T-cell (primary cell): ENCODE measurements at regions not wholly inside any gene's neighbourhood (a gene's known extent, or its start where the extent isn't known, plus 50 kb on each side); places are given as distances from the start of the nearest gene placed in this dataset.

Experiments used
- ATAC-seq, 4 experiments: fragments of 200-7000 bp in 3 of 4; fragments of 150-1000 bp in 1 of 4; cut with Tn5 transposase; replicated peaks in 1 of 4; 1 replicate in 3 of 4; 2 replicates in 1 of 4; pipeline ENCODE4 v1.10.0; 2021; ENCODE audit warnings: moderate library complexity in 3 of 4, mild to moderate bottlenecking in 2 of 4, moderate number of reproducible peaks in 1 of 4
- CTCF ChIA-PET, 2 donors: fragments of 300-600 bp; sonication (Branson Sonifier 250); formaldehyde crosslinking; loops; one replicate each; lab custom pipeline; 2022; ENCODE audit warnings: antibody characterized with exemption in 2 of 2; lab: Charles Lee
- POLR2A ChIA-PET, 2 donors: fragments of 300-600 bp; sonication (Branson Sonifier 250); formaldehyde crosslinking; loops; one replicate each; lab custom pipeline; 2022; ENCODE audit warnings: antibody characterized with exemption in 2 of 2; lab: Charles Lee
- DNase-seq, 35 experiments: peaks; one replicate each; pipeline versions ENCODE4 v3.0.0 to v3.0.0-alpha.2; 2013 to 2023
- H3K27ac ChIP-seq: one replicate; pipeline ENCODE4 v1.5.1; 2013; ENCODE audit warnings: low read length
- H3K27me3 ChIP-seq, 2 experiments: replicated peaks in 1 of 2; 1 replicate in 1 of 2; 2 replicates in 1 of 2; pipeline versions ENCODE4 v1.6.1 to v1.7.0; 2013; ENCODE audit warnings: low read length in 1 of 2, mixed read lengths in 1 of 2; ENCODE audit not compliant: control insufficient read depth in 2 of 2, insufficient read depth in 2 of 2; ENCODE audit errors: extremely low read depth in 1 of 2
- H3K36me3 ChIP-seq, 2 donors: 1 replicate in 1 of 2; 2 replicates in 1 of 2; pipeline versions ENCODE4 v1.6.1 to v1.7.0; 2013; ENCODE audit warnings: low read length in 1 of 2; ENCODE audit not compliant: control insufficient read depth in 2 of 2, insufficient read depth in 1 of 2; ENCODE audit errors: extremely low read depth in 1 of 2
- H3K4me1 ChIP-seq, 2 experiments: 1 replicate in 1 of 2; 2 replicates in 1 of 2; pipeline versions ENCODE4 v1.6.1 to v1.7.0; 2013; ENCODE audit warnings: low read length in 2 of 2, mixed read lengths in 1 of 2; ENCODE audit not compliant: insufficient read depth in 2 of 2, control insufficient read depth in 1 of 2; ENCODE audit errors: extremely low read depth in 1 of 2
- H3K4me3 ChIP-seq, 2 donors: 1 replicate in 1 of 2; 2 replicates in 1 of 2; pipeline versions ENCODE4 v1.5.1 to v1.7.0; 2013; ENCODE audit warnings: mild to moderate bottlenecking in 2 of 2, low read length in 1 of 2, moderate library complexity in 1 of 2; ENCODE audit not compliant: control insufficient read depth in 1 of 2; ENCODE audit errors: extremely low read depth in 1 of 2
- H3K9me3 ChIP-seq: 2 replicates; pipeline ENCODE4 v1.7.0; 2013
- H3K27ac Mint-ChIP-seq, 2 donors: one replicate each; pipeline ENCODE4 v1.8.0; 2020 to 2021; ENCODE audit warnings: mild to moderate bottlenecking in 2 of 2, mixed read lengths in 2 of 2
- H3K27me3 Mint-ChIP-seq, 2 donors: one replicate each; pipeline ENCODE4 v1.8.0; 2021 to 2022; ENCODE audit warnings: mixed read lengths in 2 of 2
- H3K36me3 Mint-ChIP-seq: one replicate; pipeline ENCODE4 v1.8.0; 2021; ENCODE audit warnings: mixed read lengths
- H3K4me1 Mint-ChIP-seq, 3 donors: one replicate each; pipeline ENCODE4 v1.8.0; 2020 to 2022; ENCODE audit warnings: mixed read lengths in 3 of 3, mild to moderate bottlenecking in 1 of 3
- H3K4me3 Mint-ChIP-seq, 3 donors: one replicate each; pipeline ENCODE4 v1.8.0; 2020 to 2022; ENCODE audit warnings: mild to moderate bottlenecking in 3 of 3, mixed read lengths in 3 of 3, moderate library complexity in 3 of 3
- H3K9me3 Mint-ChIP-seq, 3 donors: one replicate each; pipeline ENCODE4 v1.8.0; 2020 to 2022; ENCODE audit warnings: mixed read lengths in 3 of 3
- WGBS: methylation state at CpG from one replicate; pipeline ENCODE4 v1.1.5; 2013; ENCODE audit warnings: missing lambda C conversion rate; ENCODE audit not compliant: insufficient coverage; 5-methylcytosine and 5-hydroxymethylcytosine counted together

DNA sequence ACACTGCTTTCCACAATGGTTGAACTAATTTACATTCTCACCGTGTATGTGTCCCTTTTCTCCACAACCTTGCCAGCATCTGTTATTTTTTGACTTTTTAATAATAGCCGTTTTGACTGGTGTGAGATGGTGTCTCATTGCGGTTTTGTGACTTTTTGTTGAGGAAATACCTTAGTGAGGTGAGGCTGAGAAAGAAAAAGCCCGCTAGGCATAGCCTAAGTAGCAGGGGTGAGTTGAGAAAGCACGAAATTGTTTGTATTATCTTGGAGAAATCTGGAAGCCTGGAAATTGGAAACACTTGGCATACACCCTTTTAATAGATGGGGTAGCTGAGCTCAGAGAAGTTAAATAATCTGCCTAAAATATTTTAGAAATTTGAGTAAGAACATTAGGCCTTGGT lies 61.5 kb upstream of the CFAP161 start:
- H3K9me3 Mint-ChIP-seq, result peaks cover 0 to 6% (median 5%) of the 10 kb centered on the region in 3 donors
- H3K4me3 Mint-ChIP-seq, result no peak overlapping the region
- ChIA-PET CTCF (no interaction called here), POLR2A (no interaction called here)
- Histone ChIP-seq H3K27me3 (peaks cover 0 to 18% of the 10 kb centered on the region in 2 experiments), H3K4me1 (no peaks in the 10 kb centered on the region), H3K36me3 (no peaks in the 10 kb centered on the region), H3K27ac (no peak overlapping the region), H3K4me3 (no peak overlapping the region), H3K9me3 (no peaks in the 10 kb centered on the region)
- H3K27ac Mint-ChIP-seq, result no peak overlapping the region
- 76% methylated on average over 3 of the region's 5 CpGs for WGBS
- ATAC-seq (no peak), DNase-seq (no peak)
- H3K27me3 Mint-ChIP-seq, result peaks cover 6 to 10% of the 10 kb centered on the region in 2 donors
- H3K4me1 Mint-ChIP-seq, result no peaks in the 10 kb centered on the region
- H3K36me3 Mint-ChIP-seq, result no peaks in the 10 kb centered on the region

DNA sequence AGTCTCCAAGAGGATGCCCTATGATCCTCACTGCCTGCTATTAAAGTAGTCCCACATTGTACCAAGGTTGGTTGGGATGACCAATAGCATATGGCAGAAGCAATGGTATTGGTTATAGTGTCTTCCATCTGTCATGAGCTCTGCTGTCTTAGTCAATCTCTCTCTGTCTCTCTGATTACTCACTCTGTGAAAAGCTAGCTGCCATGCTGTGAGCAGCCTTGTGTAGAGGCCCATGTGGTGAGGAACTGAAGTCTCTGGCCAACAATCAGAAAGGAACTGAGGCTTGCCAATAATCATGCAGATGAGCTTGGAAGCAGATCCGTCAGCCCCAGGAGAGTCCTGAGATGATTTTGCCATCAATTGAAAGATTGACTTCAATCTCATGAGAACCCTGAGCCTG lies 60.3 kb upstream of the CFAP161 start:
- 80% methylated on average over 1 of the region's 1 CpG for WGBS
- Mint-ChIP-seq H3K27ac (no peak overlapping the region), H3K36me3 (no peaks in the 10 kb centered on the region), H3K4me3 (no peak overlapping the region), H3K4me1 (no peaks in the 10 kb centered on the region), H3K9me3 (peaks cover 0 to 6% (median 5%) of the 10 kb centered on the region in 3 donors), H3K27me3 (peaks cover 6 to 10% of the 10 kb centered on the region in 2 donors)
- POLR2A ChIA-PET, result interaction anchor here in 1 of 2 donors (0.5 kb wide), 1 partner anchor 1310 kb away, joined by 6 read pairs; no protein-coding TSS in a partner anchor
- peaks cover 0 to 14% of the 10 kb centered on the region in 2 experiments for H3K27me3 ChIP-seq
- DNase-seq (no peak), ATAC-seq (no peak)
- no peaks in the 10 kb centered on the region for H3K9me3 ChIP-seq
- no peaks in the 10 kb centered on the region for H3K4me1 ChIP-seq
- H3K27ac ChIP-seq, result no peak overlapping the region
- no peak overlapping the region for H3K4me3 ChIP-seq
- CTCF ChIA-PET, result no interaction called here
- H3K36me3 ChIP-seq, result no peaks in the 10 kb centered on the region

DNA sequence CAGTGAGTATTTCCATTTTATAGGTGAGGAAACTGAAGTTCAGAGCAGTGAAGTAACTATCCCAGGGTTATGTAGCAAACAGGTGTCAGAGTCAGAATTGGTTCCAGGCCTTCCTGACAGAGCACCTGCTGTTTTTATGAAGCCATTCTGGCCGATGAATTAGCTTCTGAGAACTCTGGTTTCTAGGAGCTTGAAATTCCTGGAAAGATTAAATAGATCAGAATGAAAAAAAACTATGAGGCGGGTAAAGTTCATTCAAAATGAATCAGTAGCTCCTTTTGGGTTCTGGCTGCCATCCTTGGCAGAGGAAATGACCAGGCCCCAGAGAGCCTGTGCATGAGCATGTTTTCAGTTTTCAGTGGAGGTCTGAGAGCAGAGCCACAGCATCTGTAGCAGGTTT lies 59.3 kb upstream of the CFAP161 start:
- POLR2A ChIA-PET, result no interaction called here
- Mint-ChIP-seq H3K4me1 (no peaks in the 10 kb centered on the region), H3K27me3 (peaks cover 2 to 6% of the 10 kb centered on the region in 2 donors), H3K36me3 (no peaks in the 10 kb centered on the region), H3K27ac (no peak overlapping the region), H3K4me3 (no peak overlapping the region), H3K9me3 (peaks cover 0 to 6% (median 5%) of the 10 kb centered on the region in 3 donors)
- Histone ChIP-seq H3K4me3 (no peak overlapping the region), H3K9me3 (no peaks in the 10 kb centered on the region), H3K27me3 (peaks cover 0 to 11% of the 10 kb centered on the region in 2 experiments), H3K27ac (no peak overlapping the region), H3K36me3 (no peaks in the 10 kb centered on the region), H3K4me1 (no peaks in the 10 kb centered on the region)
- ATAC-seq (no peak), DNase-seq (no peak)
- CTCF ChIA-PET, result no interaction called here
- 6% methylated on average over 2 of the region's 2 CpGs for WGBS

DNA sequence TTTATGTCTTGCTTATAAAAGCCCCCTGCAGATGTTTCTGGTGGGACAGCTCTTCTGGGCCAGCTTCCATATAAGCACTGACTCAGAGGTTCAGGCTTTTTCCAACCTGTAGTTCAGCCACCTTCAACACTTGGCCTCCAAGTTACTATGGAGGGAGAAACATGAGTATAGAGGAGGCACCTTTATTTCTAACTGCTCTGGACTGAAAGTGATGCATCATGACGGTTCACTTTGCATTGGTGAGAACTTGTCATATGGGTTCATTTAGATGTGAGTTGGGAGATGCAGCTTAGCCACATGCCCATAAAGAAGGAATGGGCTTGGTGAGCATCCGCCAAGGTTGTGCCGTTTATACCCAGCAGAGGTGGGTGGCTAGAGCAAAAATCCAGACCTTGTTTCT lies 58.8 kb upstream of the CFAP161 start:
- CTCF ChIA-PET, result no interaction called here
- no peak overlapping the region for H3K27ac Mint-ChIP-seq
- H3K27me3 ChIP-seq, result peaks cover 0 to 11% of the 10 kb centered on the region in 2 experiments
- H3K27me3 Mint-ChIP-seq, result peaks cover 0 to 6% of the 10 kb centered on the region in 2 donors
- DNase-seq (no peak), ATAC-seq (no peak)
- no peak overlapping the region for H3K4me3 ChIP-seq
- no peak overlapping the region for H3K27ac ChIP-seq
- H3K4me1 Mint-ChIP-seq, result no peaks in the 10 kb centered on the region
- no peaks in the 10 kb centered on the region for H3K36me3 ChIP-seq
- WGBS, result 100% methylated on average over 3 of the region's 3 CpGs
- POLR2A ChIA-PET, result no interaction called here
- H3K9me3 Mint-ChIP-seq, result peaks cover 0 to 6% (median 5%) of the 10 kb centered on the region in 3 donors
- no peak overlapping the region for H3K4me3 Mint-ChIP-seq
- H3K36me3 Mint-ChIP-seq, result no peaks in the 10 kb centered on the region
- H3K9me3 ChIP-seq, result no peaks in the 10 kb centered on the region
- H3K4me1 ChIP-seq, result no peaks in the 10 kb centered on the region

DNA sequence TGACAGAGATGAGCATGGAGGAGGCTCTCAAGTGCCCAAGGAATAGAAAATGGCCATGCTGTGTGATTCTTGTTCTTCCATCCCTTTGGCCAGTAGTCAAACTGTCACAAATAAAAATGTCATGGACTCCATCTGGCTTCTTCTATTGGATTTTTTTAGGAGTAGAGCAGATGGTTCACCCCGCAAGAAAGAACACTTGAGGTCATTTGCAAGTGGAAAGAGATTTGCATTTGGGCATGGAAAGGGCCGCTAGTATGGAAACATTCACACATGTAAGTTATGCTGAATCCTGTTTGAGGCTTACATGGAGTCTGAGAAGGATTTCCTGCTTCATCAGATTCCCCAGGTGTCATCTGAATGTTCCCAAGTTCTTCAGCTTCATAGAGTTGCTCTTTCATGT lies 53.1 kb upstream of the CFAP161 start:
- Histone ChIP-seq H3K4me3 (no peak overlapping the region), H3K36me3 (no peaks in the 10 kb centered on the region), H3K9me3 (no peaks in the 10 kb centered on the region), H3K4me1 (no peaks in the 10 kb centered on the region), H3K27me3 (peaks cover 0 to 6% of the 10 kb centered on the region in 2 experiments), H3K27ac (no peak overlapping the region)
- DNase-seq (no peak), ATAC-seq (no peak)
- CTCF ChIA-PET, result no interaction called here
- Mint-ChIP-seq H3K27me3 (no peaks in the 10 kb centered on the region), H3K4me3 (no peak overlapping the region), H3K4me1 (no peaks in the 10 kb centered on the region), H3K9me3 (no peaks in the 10 kb centered on the region), H3K27ac (no peak overlapping the region), H3K36me3 (no peaks in the 10 kb centered on the region)
- POLR2A ChIA-PET, result no interaction called here
- 100% methylated on average over 2 of the region's 2 CpGs for WGBS

DNA sequence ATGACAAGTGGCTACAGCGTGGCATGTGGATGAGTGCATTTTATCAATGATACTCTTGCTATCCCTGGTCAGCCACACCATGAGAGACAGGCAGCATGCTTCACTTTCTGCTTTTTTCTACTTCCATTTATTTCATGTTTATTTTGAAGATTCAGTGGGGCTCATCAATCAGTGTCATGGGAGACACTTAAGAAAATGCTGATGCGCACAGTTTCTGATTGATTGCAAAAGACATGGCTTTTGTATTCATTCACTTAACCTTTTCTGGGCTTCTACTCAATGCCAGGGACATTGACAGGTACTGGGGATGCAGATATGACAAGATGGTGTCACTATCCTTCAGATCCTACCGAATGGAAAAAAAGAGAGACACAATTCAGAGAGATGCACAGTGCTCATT lies 50.9 kb upstream of the CFAP161 start:
- CTCF ChIA-PET, result no interaction called here
- POLR2A ChIA-PET, result no interaction called here
- Histone ChIP-seq H3K9me3 (no peaks in the 10 kb centered on the region), H3K4me3 (no peak overlapping the region), H3K27me3 (peaks cover 0 to 3% of the 10 kb centered on the region in 2 experiments), H3K27ac (no peak overlapping the region), H3K36me3 (no peaks in the 10 kb centered on the region), H3K4me1 (no peaks in the 10 kb centered on the region)
- Mint-ChIP-seq H3K36me3 (no peaks in the 10 kb centered on the region), H3K4me3 (no peak overlapping the region), H3K4me1 (no peaks in the 10 kb centered on the region), H3K27me3 (no peaks in the 10 kb centered on the region), H3K9me3 (no peaks in the 10 kb centered on the region), H3K27ac (no peak overlapping the region)
- WGBS, result 90% methylated on average over 2 of the region's 3 CpGs
- ATAC-seq, result no peak
- DNase-seq, result no peak
